ENCODE measurements at regions not wholly inside any gene's neighbourhood (a gene's known extent, or its start where the extent isn't known, plus 50 kb on each side); places are given as distances from the start of the nearest gene placed in this dataset.

DNA sequence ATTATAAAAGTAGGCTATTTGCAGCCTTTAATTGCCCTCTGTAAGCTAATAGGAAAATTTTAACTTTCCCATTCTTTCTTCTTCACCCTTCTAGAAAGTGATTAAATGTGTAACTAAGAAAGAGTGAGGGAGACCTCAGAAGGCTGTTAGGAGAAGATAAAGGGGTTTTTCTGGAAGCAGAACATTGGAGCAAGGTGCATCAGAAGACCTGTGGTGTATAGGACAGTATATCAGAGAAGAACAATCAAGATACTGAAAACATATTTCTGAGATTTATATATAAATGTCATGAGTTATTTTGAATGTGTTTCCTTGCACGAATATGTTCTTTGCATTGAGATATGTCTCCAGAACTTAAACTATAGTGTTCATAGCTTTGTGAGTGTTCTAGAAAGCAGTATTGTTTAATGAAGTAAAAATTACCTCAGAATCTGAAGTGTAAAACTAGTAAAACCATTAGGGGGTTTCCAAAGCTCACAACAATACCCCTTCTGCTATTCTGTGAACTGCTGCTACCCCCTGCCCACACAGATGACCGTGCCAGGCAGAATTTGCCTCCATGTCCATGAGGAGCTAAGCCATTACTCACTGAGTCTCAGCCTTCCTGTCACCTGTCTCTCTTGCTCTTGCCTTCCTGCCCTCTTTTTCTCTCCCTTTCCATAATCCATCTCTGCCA is 537.9 kb downstream of the EPHA4 start:
- no peak for TF ChIP-seq MAFG (CRISPR knock-in tag; IDR thresholded peaks at IDR 0.05)
- TF ChIP-seq, protein P1, sequence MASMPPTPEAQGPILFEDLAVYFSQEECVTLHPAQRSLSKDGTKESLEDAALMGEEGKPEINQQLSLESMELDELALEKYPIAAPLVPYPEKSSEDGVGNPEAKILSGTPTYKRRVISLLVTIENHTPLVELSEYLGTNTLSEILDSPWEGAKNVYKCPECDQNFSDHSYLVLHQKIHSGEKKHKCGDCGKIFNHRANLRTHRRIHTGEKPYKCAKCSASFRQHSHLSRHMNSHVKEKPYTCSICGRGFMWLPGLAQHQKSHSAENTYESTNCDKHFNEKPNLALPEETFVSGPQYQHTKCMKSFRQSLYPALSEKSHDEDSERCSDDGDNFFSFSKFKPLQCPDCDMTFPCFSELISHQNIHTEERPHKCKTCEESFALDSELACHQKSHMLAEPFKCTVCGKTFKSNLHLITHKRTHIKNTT (CRISPR knock-in tag; IDR thresholded peaks at IDR 0.05): no peak
- TF ChIP-seq ZNF383 (CRISPR knock-in tag; IDR thresholded peaks at IDR 0.05; ENCODE audit: borderline replicate concordance): no peak
- TF ChIP-seq, protein P2, sequence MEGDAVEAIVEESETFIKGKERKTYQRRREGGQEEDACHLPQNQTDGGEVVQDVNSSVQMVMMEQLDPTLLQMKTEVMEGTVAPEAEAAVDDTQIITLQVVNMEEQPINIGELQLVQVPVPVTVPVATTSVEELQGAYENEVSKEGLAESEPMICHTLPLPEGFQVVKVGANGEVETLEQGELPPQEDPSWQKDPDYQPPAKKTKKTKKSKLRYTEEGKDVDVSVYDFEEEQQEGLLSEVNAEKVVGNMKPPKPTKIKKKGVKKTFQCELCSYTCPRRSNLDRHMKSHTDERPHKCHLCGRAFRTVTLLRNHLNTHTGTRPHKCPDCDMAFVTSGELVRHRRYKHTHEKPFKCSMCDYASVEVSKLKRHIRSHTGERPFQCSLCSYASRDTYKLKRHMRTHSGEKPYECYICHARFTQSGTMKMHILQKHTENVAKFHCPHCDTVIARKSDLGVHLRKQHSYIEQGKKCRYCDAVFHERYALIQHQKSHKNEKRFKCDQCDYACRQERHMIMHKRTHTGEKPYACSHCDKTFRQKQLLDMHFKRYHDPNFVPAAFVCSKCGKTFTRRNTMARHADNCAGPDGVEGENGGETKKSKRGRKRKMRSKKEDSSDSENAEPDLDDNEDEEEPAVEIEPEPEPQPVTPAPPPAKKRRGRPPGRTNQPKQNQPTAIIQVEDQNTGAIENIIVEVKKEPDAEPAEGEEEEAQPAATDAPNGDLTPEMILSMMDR (CRISPR knock-in tag; IDR thresholded peaks at IDR 0.05): no peak
- no peak for TF ChIP-seq POLR2AphosphoS5 (IDR thresholded peaks at IDR 0.05; ENCODE audit: low read depth, low read length)
- TF ChIP-seq ZBTB7A (CRISPR knock-in tag; IDR thresholded peaks at IDR 0.05): no peak
- TF ChIP-seq ARHGAP35 (CRISPR knock-in tag; IDR thresholded peaks at IDR 0.05; ENCODE audit: borderline replicate concordance): no peak
- TF ChIP-seq, protein P3, sequence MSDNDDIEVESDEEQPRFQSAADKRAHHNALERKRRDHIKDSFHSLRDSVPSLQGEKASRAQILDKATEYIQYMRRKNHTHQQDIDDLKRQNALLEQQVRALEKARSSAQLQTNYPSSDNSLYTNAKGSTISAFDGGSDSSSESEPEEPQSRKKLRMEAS (IDR thresholded peaks at IDR 0.05): no peak
- TF ChIP-seq PHF5A (CRISPR knock-in tag; IDR thresholded peaks at IDR 0.05; ENCODE audit: low read depth, unreplicated experiment): no peak
